B cell (primary cell): ENCODE measurements at regions not wholly inside any gene's neighbourhood (a gene's known extent, or its start where the extent isn't known, plus 50 kb on each side); places are given as distances from the start of the nearest gene placed in this dataset.

Source experiments
- ATAC-seq: fragments of 200-7000 bp; cut with Tn5 transposase; one replicate; pipeline ENCODE4 v1.10.0; 2021; ENCODE audit warnings: low read depth, mild to moderate bottlenecking, moderate number of reproducible peaks, moderate library complexity
- CTCF ChIA-PET: fragments of 350-600 bp; sonication (Branson Sonifier 250); formaldehyde crosslinking; loops from one replicate; lab custom pipeline; 2021; ENCODE audit warnings: antibody characterized with exemption, inconsistent platforms; lab: Charles Lee
- POLR2A ChIA-PET: fragments of 350-600 bp; sonication (Branson Sonifier 250); formaldehyde crosslinking; loops from one replicate; lab custom pipeline; 2021; ENCODE audit warnings: antibody characterized with exemption; lab: Charles Lee
- DNase-seq: peaks from one replicate; pipeline ENCODE4 v3.0.0; 2013
- H2AFZ ChIP-seq: 2 replicates; pipeline ENCODE4 v1.6.1; 2012; ENCODE audit warnings: mild to moderate bottlenecking, low read depth, low read length; ENCODE audit not compliant: insufficient read depth, poor library complexity, severe bottlenecking
- H3K27ac ChIP-seq, 2 donors: 1 replicate in 1 of 2; 2 replicates in 1 of 2; pipeline ENCODE4 v1.5.1; 2012 to 2013; ENCODE audit warnings: low read length in 2 of 2, mild to moderate bottlenecking in 2 of 2, moderate library complexity in 1 of 2
- H3K27me3 ChIP-seq, 4 experiments: fragments of 200-600 bp in 1 of 4; sonication (generic) in 1 of 4; replicated peaks in 1 of 4; 1 replicate in 2 of 4; 2 replicates in 2 of 4; pipeline versions ENCODE4 v1.6.1 to v1.7.0; 2013 to 2016; ENCODE audit warnings: low read length in 3 of 4, mild to moderate bottlenecking in 2 of 4, mixed read lengths in 1 of 4, moderate library complexity in 1 of 4; ENCODE audit not compliant: insufficient read depth in 4 of 4, control insufficient read depth in 3 of 4; ENCODE audit errors: control extremely low read depth in 1 of 4
- H3K36me3 ChIP-seq, 2 experiments: replicated peaks in 1 of 2; 1 replicate in 1 of 2; 2 replicates in 1 of 2; pipeline versions ENCODE4 v1.6.1 to v1.7.1; 2013; ENCODE audit warnings: low read length in 1 of 2; ENCODE audit not compliant: insufficient read depth in 2 of 2, control insufficient read depth in 1 of 2; ENCODE audit errors: control extremely low read depth in 1 of 2, extremely low read depth in 1 of 2
- H3K4me1 ChIP-seq, 2 donors: fragments of 200-600 bp in 1 of 2; sonication (generic) in 1 of 2; 1 replicate in 1 of 2; 2 replicates in 1 of 2; pipeline versions ENCODE4 v1.5.1 to v1.6.1; 2013 to 2017; ENCODE audit warnings: low read length in 2 of 2; ENCODE audit not compliant: control insufficient read depth in 2 of 2, insufficient read depth in 2 of 2
- H3K4me2 ChIP-seq: replicated peaks from 2 replicates; pipeline ENCODE3; 2012; ENCODE audit warnings: mild to moderate bottlenecking, low read depth, low read length; ENCODE audit not compliant: poor library complexity, severe bottlenecking
- H3K4me3 ChIP-seq, 5 experiments: fragments of 200-600 bp in 1 of 5; sonication (generic) in 1 of 5; 1 replicate in 3 of 5; 2 replicates in 2 of 5; pipeline versions ENCODE4 v1.5.1 to v1.7.0; 2011 to 2016; ENCODE audit warnings: low read length in 4 of 5, mild to moderate bottlenecking in 4 of 5, low read depth in 2 of 5, control low read depth in 1 of 5, moderate library complexity in 1 of 5; ENCODE audit not compliant: insufficient read depth in 1 of 5; ENCODE audit errors: control extremely low read depth in 1 of 5, extremely low read depth in 1 of 5
- H3K79me2 ChIP-seq: fragments of 200-600 bp; sonication (generic); one replicate; pipeline ENCODE4 v1.6.0; 2016; ENCODE audit warnings: low read length; ENCODE audit not compliant: control insufficient read depth, insufficient read depth
- H3K9ac ChIP-seq: fragments of 200-600 bp; sonication (generic); 2 replicates; pipeline ENCODE4 v1.6.1; 2017; ENCODE audit warnings: mild to moderate bottlenecking, low read length, moderate library complexity
- H3K9me3 ChIP-seq, 3 donors: one replicate each; pipeline versions ENCODE4 v1.6.1 to v1.7.1; 2013; ENCODE audit warnings: low read length in 2 of 3; ENCODE audit not compliant: control insufficient read depth in 2 of 3, insufficient read depth in 1 of 3; ENCODE audit errors: control extremely low read depth in 1 of 3
- H4K20me1 ChIP-seq: 2 replicates; pipeline ENCODE4 v1.6.0; 2012; ENCODE audit warnings: mild to moderate bottlenecking, low read length; ENCODE audit not compliant: insufficient read depth, control insufficient read depth, poor library complexity, severe bottlenecking
- H3K27ac Mint-ChIP-seq: one replicate; pipeline ENCODE4 v1.8.0; 2021; ENCODE audit warnings: mixed read lengths
- H3K27me3 Mint-ChIP-seq: one replicate; pipeline ENCODE4 v1.8.0; 2021; ENCODE audit warnings: mixed read lengths
- H3K4me1 Mint-ChIP-seq: one replicate; pipeline ENCODE4 v1.8.0; 2021; ENCODE audit warnings: mixed read lengths
- H3K4me3 Mint-ChIP-seq: one replicate; pipeline ENCODE4 v1.8.0; 2021; ENCODE audit warnings: mixed read lengths
- H3K9me3 Mint-ChIP-seq: one replicate; pipeline ENCODE4 v1.8.0; 2022; ENCODE audit warnings: mixed read lengths; ENCODE audit not compliant: insufficient read depth
- EZH2 ChIP-seq: IDR thresholded peaks from 2 replicates; pipeline ENCODE4 v1.6.1; 2012; ENCODE audit warnings: borderline replicate concordance, low read depth, mild to moderate bottlenecking, moderate library complexity, low read length; ENCODE audit not compliant: insufficient read depth, poor library complexity, severe bottlenecking
- WGBS: methylation state at CpG from one replicate; pipeline ENCODE4 v1.1.5; 2013; ENCODE audit warnings: missing lambda C conversion rate; ENCODE audit not compliant: insufficient coverage; 5-methylcytosine and 5-hydroxymethylcytosine counted together
- intact Hi-C: fragments of 100-400 bp; cut with micrococcal nuclease; formaldehyde crosslinking; loops from one replicate; pipeline ENCODE4 v1.10.0; 2022
- TF ChIP-seq, protein P1 (sequence below): fragments of 200-600 bp; IDR thresholded peaks from one replicate; pipeline ENCODE4 v1.8.0; 2022; ENCODE audit warnings: antibody characterized with exemption, mild to moderate bottlenecking

DNA sequence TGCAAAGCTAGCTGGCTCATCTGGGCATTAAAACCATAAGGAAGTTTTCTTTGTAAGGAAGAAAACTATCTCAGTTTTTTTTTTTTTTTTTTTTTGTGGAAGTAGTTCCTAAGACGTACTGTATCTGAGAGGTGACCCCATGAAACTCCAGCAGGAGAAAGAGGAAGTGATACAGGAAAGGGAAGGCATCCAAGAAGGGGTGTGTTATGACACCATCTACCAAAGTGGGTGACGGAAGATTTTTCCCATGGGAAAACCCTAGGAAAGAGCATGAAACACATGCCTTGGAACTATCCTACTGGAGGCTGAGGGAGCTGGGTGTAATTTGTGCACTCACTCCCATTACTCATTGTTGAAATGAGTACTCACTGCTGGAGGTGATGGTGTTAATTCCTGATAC, 63.8 kb upstream of the ARHGAP20 start:
- H3K4me3 ChIP-seq: no peak overlapping the region
- ChIA-PET POLR2A (no interaction called here), CTCF (no interaction called here)
- H3K4me1 ChIP-seq: peaks cover 14 to 22% of the 10 kb centered on the region in 2 donors
- DNase-seq: no peak
- H3K36me3 ChIP-seq: no peaks in the 10 kb centered on the region
- no peak for ATAC-seq
- no CpG with 5 or more reads among the region's 2 CpGs for WGBS
- H3K27ac ChIP-seq: no peak overlapping the region
- no peaks in the 10 kb centered on the region for H3K27me3 ChIP-seq
- intact Hi-C loops: no loop called here
- H4K20me1 ChIP-seq: no peaks in the 10 kb centered on the region
- no peak overlapping the region for H3K4me3 Mint-ChIP-seq
- no peak overlapping the region for H3K27ac Mint-ChIP-seq
- peaks cover 0 to 5% (median 4%) of the 10 kb centered on the region in 3 donors for H3K9me3 ChIP-seq
- H3K4me1 Mint-ChIP-seq: peaks cover 8% of the 10 kb centered on the region
- no peak overlapping the region for H2AFZ ChIP-seq
- TF ChIP-seq, protein P1, sequence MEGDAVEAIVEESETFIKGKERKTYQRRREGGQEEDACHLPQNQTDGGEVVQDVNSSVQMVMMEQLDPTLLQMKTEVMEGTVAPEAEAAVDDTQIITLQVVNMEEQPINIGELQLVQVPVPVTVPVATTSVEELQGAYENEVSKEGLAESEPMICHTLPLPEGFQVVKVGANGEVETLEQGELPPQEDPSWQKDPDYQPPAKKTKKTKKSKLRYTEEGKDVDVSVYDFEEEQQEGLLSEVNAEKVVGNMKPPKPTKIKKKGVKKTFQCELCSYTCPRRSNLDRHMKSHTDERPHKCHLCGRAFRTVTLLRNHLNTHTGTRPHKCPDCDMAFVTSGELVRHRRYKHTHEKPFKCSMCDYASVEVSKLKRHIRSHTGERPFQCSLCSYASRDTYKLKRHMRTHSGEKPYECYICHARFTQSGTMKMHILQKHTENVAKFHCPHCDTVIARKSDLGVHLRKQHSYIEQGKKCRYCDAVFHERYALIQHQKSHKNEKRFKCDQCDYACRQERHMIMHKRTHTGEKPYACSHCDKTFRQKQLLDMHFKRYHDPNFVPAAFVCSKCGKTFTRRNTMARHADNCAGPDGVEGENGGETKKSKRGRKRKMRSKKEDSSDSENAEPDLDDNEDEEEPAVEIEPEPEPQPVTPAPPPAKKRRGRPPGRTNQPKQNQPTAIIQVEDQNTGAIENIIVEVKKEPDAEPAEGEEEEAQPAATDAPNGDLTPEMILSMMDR: no peak
- no peak for TF ChIP-seq EZH2
- no peaks in the 10 kb centered on the region for H3K79me2 ChIP-seq
- H3K4me2 ChIP-seq: no peak overlapping the region
- H3K9ac ChIP-seq: no peak overlapping the region
- H3K9me3 Mint-ChIP-seq: peaks cover 2% of the 10 kb centered on the region
- no peaks in the 10 kb centered on the region for H3K27me3 Mint-ChIP-seq

DNA sequence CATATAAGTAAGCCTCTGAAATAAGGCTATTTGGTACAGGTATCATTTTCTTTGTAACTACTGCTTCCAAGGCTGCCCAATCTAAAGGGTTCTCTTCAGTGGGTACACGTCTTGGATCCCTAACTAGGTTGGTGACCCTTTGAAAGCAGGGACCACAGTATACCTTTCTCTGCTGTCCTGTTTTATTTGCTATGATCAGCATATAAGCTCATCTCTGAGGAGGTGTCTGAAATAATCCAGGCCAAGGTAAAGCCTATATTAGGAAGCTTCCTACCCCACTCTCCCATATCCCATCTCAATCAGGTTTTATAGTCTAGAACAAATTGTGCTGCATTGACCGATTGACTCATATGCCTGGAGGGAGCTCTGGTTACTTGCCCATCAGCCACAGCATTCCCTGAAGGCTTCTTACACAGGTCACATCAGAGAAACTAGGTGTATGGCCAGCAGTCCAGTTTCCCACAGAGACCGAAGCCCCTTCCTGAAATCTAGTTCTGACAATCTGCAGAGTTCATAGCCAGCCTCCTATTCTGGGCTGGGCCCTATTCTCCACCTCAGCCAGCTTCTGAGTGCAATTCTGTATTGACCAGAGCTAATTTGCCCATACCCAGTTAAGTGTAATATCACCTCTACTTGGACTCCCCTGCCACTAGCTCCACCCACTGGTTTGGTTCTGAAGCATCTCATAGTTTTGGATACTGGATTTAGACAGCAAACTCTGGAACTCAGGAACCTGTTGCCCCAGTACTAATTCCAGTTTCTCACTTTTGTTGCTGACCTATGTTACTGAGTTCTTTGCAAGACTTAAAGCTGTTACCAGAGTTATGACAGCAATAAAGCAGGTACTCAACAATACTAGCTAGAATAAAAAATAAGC, 62.1 kb upstream of the ARHGAP20 start:
- Histone ChIP-seq H3K9ac (no peak overlapping the region), H4K20me1 (no peaks in the 10 kb centered on the region), H2AFZ (no peak overlapping the region), H3K27me3 (no peaks in the 10 kb centered on the region), H3K27ac (no peak overlapping the region), H3K4me2 (no peak overlapping the region), H3K4me3 (no peak overlapping the region), H3K4me1 (peaks cover 14 to 22% of the 10 kb centered on the region in 2 donors), H3K79me2 (no peaks in the 10 kb centered on the region), H3K9me3 (peaks cover 0 to 5% (median 4%) of the 10 kb centered on the region in 3 donors), H3K36me3 (no peaks in the 10 kb centered on the region)
- TF ChIP-seq, protein P1: no peak
- TF ChIP-seq EZH2: no peak
- Mint-ChIP-seq H3K27me3 (no peaks in the 10 kb centered on the region), H3K9me3 (peaks cover 2% of the 10 kb centered on the region), H3K4me3 (no peak overlapping the region), H3K27ac (no peak overlapping the region), H3K4me1 (peaks cover 15% of the 10 kb centered on the region)
- POLR2A ChIA-PET: no interaction called here
- CTCF ChIA-PET: interaction anchor here (0.7 kb wide), 1 partner anchor 456 kb away, joined by 3 read pairs; no protein-coding TSS in a partner anchor
- intact Hi-C loops: no loop called here
- WGBS: 89% methylated on average over 2 of the region's 3 CpGs
- no peak for DNase-seq
- ATAC-seq: no peak
